Umbilical cord (tissue), 1 donor: ENCODE measurements at regions not wholly inside any gene's neighbourhood (a gene's known extent, or its start where the extent isn't known, plus 50 kb on each side); places are given as distances from the start of the nearest gene placed in this dataset.

ENCODE experiments used
- DNase-seq: peaks from one replicate; pipeline ENCODE4 v3.0.0-alpha.2; 2015; ENCODE audit warnings: low spot score

- peak; percentile 6 for DNase-seq
Observed at GRCh38 chr21:18951271-18952038, 547.9 kb upstream of the TMPRSS15 start.

GRCh38 chr21:18954441-18954844 is 550.9 kb upstream of the TMPRSS15 start:
- DNase-seq = no peak

GRCh38 chr21:18959817-18960216 is 556.2 kb upstream of the TMPRSS15 start:
- no peak for DNase-seq

GRCh38 chr21:18960306-18960705 is 556.7 kb upstream of the TMPRSS15 start:
- DNase-seq = no peak

- DNase-seq = no peak
Observed at GRCh38 chr21:18970416-18970815, 566.8 kb upstream of the TMPRSS15 start.

- DNase-seq = no peak
Observed at GRCh38 chr21:18970941-18971340, 567.4 kb upstream of the TMPRSS15 start.

GRCh38 chr21:18985584-18985983 is 582.0 kb upstream of the TMPRSS15 start:
- DNase-seq = no peak

GRCh38 chr21:18986197-18986596 is 582.6 kb upstream of the TMPRSS15 start:
- no peak for DNase-seq

- no peak for DNase-seq
Observed at GRCh38 chr21:18987520-18988026, 584.0 kb upstream of the TMPRSS15 start.

- DNase-seq = no peak
Observed at GRCh38 chr21:18989953-18990495, 586.4 kb upstream of the TMPRSS15 start.

- no peak for DNase-seq
Observed at GRCh38 chr21:18991846-18992245, 588.3 kb upstream of the TMPRSS15 start.

GRCh38 chr21:19010251-19010650 is 606.7 kb upstream of the TMPRSS15 start:
- DNase-seq = no peak

- DNase-seq = no peak
Observed at GRCh38 chr21:19010996-19011395, 607.4 kb upstream of the TMPRSS15 start.

GRCh38 chr21:19011451-19011850 is 607.9 kb upstream of the TMPRSS15 start:
- no peak for DNase-seq

GRCh38 chr21:19013916-19014315 is 610.3 kb upstream of the TMPRSS15 start:
- no peak for DNase-seq

GRCh38 chr21:19018529-19018928 is 614.9 kb upstream of the TMPRSS15 start:
- no peak for DNase-seq

GRCh38 chr21:19022978-19023377 is 619.4 kb upstream of the TMPRSS15 start:
- DNase-seq = no peak

- DNase-seq = no peak
Observed at GRCh38 chr21:19026911-19027310, 623.3 kb upstream of the TMPRSS15 start.

GRCh38 chr21:19029816-19030215 is 626.2 kb upstream of the TMPRSS15 start:
- peak; percentile 9 for DNase-seq

GRCh38 chr21:19031953-19032352 is 628.4 kb upstream of the TMPRSS15 start:
- no peak for DNase-seq

- DNase-seq = no peak
Observed at GRCh38 chr21:19034041-19034440, 630.5 kb upstream of the TMPRSS15 start.

GRCh38 chr21:19034560-19034959 is 631.0 kb upstream of the TMPRSS15 start:
- DNase-seq = no peak

GRCh38 chr21:19045876-19046275 is 642.3 kb upstream of the TMPRSS15 start:
- DNase-seq = no peak
